WI38 (cell line): ENCODE measurements at regions not wholly inside any gene's neighbourhood (a gene's known extent, or its start where the extent isn't known, plus 50 kb on each side); places are given as distances from the start of the nearest gene placed in this dataset.

Experiments used
- H3K4me3 ChIP-seq: 2 replicates; pipeline ENCODE4 v1.5.1; 2011; ENCODE audit warnings: low read depth, mild to moderate bottlenecking, control low read depth, low read length
- CTCF ChIP-seq: IDR thresholded peaks from 2 replicates; pipeline ENCODE4 v1.5.1; 2012; ENCODE audit warnings: low read depth, mild to moderate bottlenecking, control low read depth, low read length

- no peak overlapping the region for H3K4me3 ChIP-seq
- no peak for TF ChIP-seq CTCF
Observed at GRCh38 chr18:39033312-39033711, 1467.7 kb upstream of the CELF4 start.

- no peak for TF ChIP-seq CTCF
- no peak overlapping the region for H3K4me3 ChIP-seq
Observed at GRCh38 chr18:39031647-39032046, 1466.0 kb upstream of the CELF4 start.

- no peak for TF ChIP-seq CTCF
- no peak overlapping the region for H3K4me3 ChIP-seq
Observed at GRCh38 chr18:39030124-39030655, 1464.6 kb upstream of the CELF4 start.

- TF ChIP-seq CTCF = no peak
- no peak overlapping the region for H3K4me3 ChIP-seq
Observed at GRCh38 chr18:39025531-39025930, 1459.9 kb upstream of the CELF4 start.

GRCh38 chr18:39019989-39020388, 1454.4 kb upstream of the CELF4 start:
- H3K4me3 ChIP-seq = no peak overlapping the region
- TF ChIP-seq CTCF = no peak

GRCh38 chr18:39007031-39007902, 1441.7 kb upstream of the CELF4 start:
- no peak for TF ChIP-seq CTCF

GRCh38 chr18:38996056-38996455, 1430.5 kb upstream of the CELF4 start:
- no peak for TF ChIP-seq CTCF
- H3K4me3 ChIP-seq = no peak overlapping the region

More at GRCh38 chr18:39007031-39007902, 1441.7 kb upstream of the CELF4 start:
- H3K4me3 ChIP-seq = no peak overlapping the region
